ENCODE measurements at regions not wholly inside any gene's neighbourhood (a gene's known extent, or its start where the extent isn't known, plus 50 kb on each side); places are given as distances from the start of the nearest gene placed in this dataset.

GRCh38 chr14:104447750-104448149 is 131.8 kb upstream of the C14orf180 start:
- H3K4me1 Mint-ChIP-seq, result no peaks in the 10 kb centered on the region
- no peak for DNase-seq

GRCh38 chr14:104448321-104448720 is 131.2 kb upstream of the C14orf180 start:
- H4K20me1 ChIP-seq (ENCODE audit: insufficient read depth, low read length), result no peaks in the 10 kb centered on the region
- no peaks in the 10 kb centered on the region for H3K36me3 ChIP-seq (replicated peaks in 1 of 2; ENCODE audit: control insufficient read depth in 1 of 2, insufficient read depth in 2 of 2, low read length in 2 of 2)
- H3K79me2 ChIP-seq (ENCODE audit: insufficient read depth, low read length), result no peaks in the 10 kb centered on the region
- TF ChIP-seq CTCF (IDR thresholded peaks at IDR 0.05), result no peak
- H3K4me1 Mint-ChIP-seq, result no peaks in the 10 kb centered on the region
- H3K4me3 Mint-ChIP-seq, result no peak overlapping the region
- H3K36me3 Mint-ChIP-seq, result no peaks in the 10 kb centered on the region
- intact Hi-C loops (cut with micrococcal nuclease), result no loop called here
- WGBS (ENCODE audit: insufficient coverage), result 67% methylated on average over 1 of the region's 2 CpGs
- H3K4me1 ChIP-seq (ENCODE audit: control insufficient read depth in 1 of 2, insufficient read depth in 2 of 2, low read length in 2 of 2), result no peaks in the 10 kb centered on the region
- peaks cover 0 to 2% of the 10 kb centered on the region in 2 donors for H3K27me3 ChIP-seq (ENCODE audit: control insufficient read depth in 2 of 2, insufficient read depth in 2 of 2, low read length in 2 of 2)
- no peak overlapping the region for H3K27ac Mint-ChIP-seq
- H3K9me3 Mint-ChIP-seq, result peaks cover 13 to 24% (median 18%) of the 10 kb centered on the region in 7 donors
- H3K9ac ChIP-seq (ENCODE audit: insufficient read depth, low read length, poor library complexity, severe bottlenecking), result no peak overlapping the region
- H3K4me3 ChIP-seq (replicated peaks in 1 of 3; ENCODE audit: low read depth in 2 of 3, low read length in 3 of 3), result no peak overlapping the region
- no peak for DNase-seq
- no peak overlapping the region for H2AFZ ChIP-seq (ENCODE audit: insufficient read depth, low read depth, low read length, poor library complexity, severe bottlenecking)
- no peak overlapping the region for H3K27ac ChIP-seq (ENCODE audit: low read depth in 1 of 2, low read length in 2 of 2)
- H3K4me2 ChIP-seq (replicated peaks; ENCODE audit: extremely low read depth, low read length, poor library complexity, severe bottlenecking), result no peak overlapping the region
- H3K9me3 ChIP-seq (replicated peaks in 1 of 2; ENCODE audit: control insufficient read depth in 1 of 2, insufficient read depth in 1 of 2, low read length in 2 of 2), result peaks cover 0 to 12% of the 10 kb centered on the region in 2 donors
- H3K27me3 Mint-ChIP-seq (ENCODE audit: low read depth in 3 of 3), result peaks cover 2 to 4% (median 4%) of the 10 kb centered on the region in 3 donors

More at GRCh38 chr14:104447750-104448149, 131.8 kb upstream of the C14orf180 start:
- intact Hi-C loops (cut with micrococcal nuclease), result no loop called here
- no CpG with 5 or more reads among the region's 1 CpG for WGBS (ENCODE audit: insufficient coverage)
- Histone ChIP-seq H3K9me3 (replicated peaks in 1 of 2; ENCODE audit: control insufficient read depth in 1 of 2, insufficient read depth in 1 of 2, low read length in 2 of 2) (peaks cover 0 to 12% of the 10 kb centered on the region in 2 donors), H3K27me3 (ENCODE audit: control insufficient read depth in 2 of 2, insufficient read depth in 2 of 2, low read length in 2 of 2) (peaks cover 0 to 2% of the 10 kb centered on the region in 2 donors), H2AFZ (ENCODE audit: insufficient read depth, low read depth, low read length, poor library complexity, severe bottlenecking) (no peak overlapping the region), H3K9ac (ENCODE audit: insufficient read depth, low read length, poor library complexity, severe bottlenecking) (no peak overlapping the region), H3K79me2 (ENCODE audit: insufficient read depth, low read length) (no peaks in the 10 kb centered on the region), H3K27ac (ENCODE audit: low read depth in 1 of 2, low read length in 2 of 2) (no peak overlapping the region), H4K20me1 (ENCODE audit: insufficient read depth, low read length) (no peaks in the 10 kb centered on the region), H3K4me2 (replicated peaks; ENCODE audit: extremely low read depth, low read length, poor library complexity, severe bottlenecking) (no peak overlapping the region), H3K4me1 (ENCODE audit: control insufficient read depth in 1 of 2, insufficient read depth in 2 of 2, low read length in 2 of 2) (no peaks in the 10 kb centered on the region), H3K36me3 (replicated peaks in 1 of 2; ENCODE audit: control insufficient read depth in 1 of 2, insufficient read depth in 2 of 2, low read length in 2 of 2) (no peaks in the 10 kb centered on the region), H3K4me3 (replicated peaks in 1 of 3; ENCODE audit: low read depth in 2 of 3, low read length in 3 of 3) (no peak overlapping the region)
- peaks cover 13 to 24% (median 18%) of the 10 kb centered on the region in 7 donors for H3K9me3 Mint-ChIP-seq
- H3K27me3 Mint-ChIP-seq (ENCODE audit: low read depth in 3 of 3), result peaks cover 2 to 4% (median 4%) of the 10 kb centered on the region in 3 donors
- no peak overlapping the region for H3K27ac Mint-ChIP-seq
- no peaks in the 10 kb centered on the region for H3K36me3 Mint-ChIP-seq
- TF ChIP-seq CTCF (IDR thresholded peaks at IDR 0.05), result no peak
- no peak overlapping the region for H3K4me3 Mint-ChIP-seq

All from CD14-positive monocyte (primary cell).